IMR-90 (cell line): ENCODE measurements at regions not wholly inside any gene's neighbourhood (a gene's known extent, or its start where the extent isn't known, plus 50 kb on each side); places are given as distances from the start of the nearest gene placed in this dataset.

Experiments used
- ATAC-seq: fragments of 200-7000 bp; cut with Tn5 transposase; 2 replicates; pipeline ENCODE4 v1.9.1; 2020; ENCODE audit warnings: low read depth, mild to moderate bottlenecking, moderate library complexity
- BruUV-seq: library from RNA; stranded (reverse); fragments of 400-500 nt; replicated peaks from 2 replicates; lab custom pipeline; 2021; lab: Mats Ljungman, UMichigan
- CTCF ChIA-PET: fragments of 300-600 bp; formaldehyde crosslinking; extraction: SDS; loops from one replicate; lab custom pipeline; 2021; ENCODE audit warnings: antibody characterized with exemption; lab: Yijun Ruan, JAX
- POLR2A ChIA-PET: fragments of 300-600 bp; sonication (Branson Sonifier 250); formaldehyde crosslinking; loops from one replicate; lab custom pipeline; 2022; ENCODE audit warnings: antibody characterized with exemption; ENCODE audit not compliant: unreplicated experiment; lab: Charles Lee
- DNase-seq: peaks from one replicate; pipeline ENCODE4 v3.0.0; 2013
- H2AFZ ChIP-seq: replicated peaks from 2 replicates; pipeline ENCODE3; 2013; ENCODE audit warnings: low read length, mild to moderate bottlenecking; ENCODE audit not compliant: poor library complexity
- H2AK5ac ChIP-seq: 2 replicates; pipeline ENCODE4 v1.6.1; 2013; ENCODE audit warnings: low read depth, low read length, inconsistent platforms
- H2AK9ac ChIP-seq: replicated peaks from 2 replicates; pipeline ENCODE3; 2013; ENCODE audit warnings: mild to moderate bottlenecking, low read depth, low read length, moderate library complexity; ENCODE audit not compliant: poor library complexity
- H2BK120ac ChIP-seq: 2 replicates; pipeline ENCODE4 v1.6.1; 2013; ENCODE audit warnings: low read depth, low read length, inconsistent platforms
- H2BK15ac ChIP-seq: 3 replicates; pipeline ENCODE4 v1.6.1; 2013; ENCODE audit warnings: low read depth, low read length, inconsistent platforms
- H2BK20ac ChIP-seq: 2 replicates; pipeline ENCODE4 v1.6.1; 2013; ENCODE audit warnings: low read depth, mild to moderate bottlenecking, inconsistent platforms, low read length, moderate library complexity
- H2BK5ac ChIP-seq: 2 replicates; pipeline ENCODE4 v1.6.1; 2013; ENCODE audit warnings: mild to moderate bottlenecking, low read depth, low read length, inconsistent platforms; ENCODE audit not compliant: poor library complexity, severe bottlenecking
- H3K14ac ChIP-seq: replicated peaks from 2 replicates; pipeline ENCODE4 v1.6.1; 2013; ENCODE audit warnings: low read depth, low read length, inconsistent platforms
- H3K18ac ChIP-seq: 2 replicates; pipeline ENCODE4 v1.6.1; 2013; ENCODE audit warnings: low read depth, low read length, control low read depth
- H3K23ac ChIP-seq: 2 replicates; pipeline ENCODE4 v1.6.1; 2013; ENCODE audit warnings: low read depth, low read length, inconsistent platforms
- H3K27ac ChIP-seq: 2 replicates; pipeline ENCODE4 v1.5.1; 2013; ENCODE audit warnings: mild to moderate bottlenecking, control low read depth, low read length; ENCODE audit not compliant: insufficient read depth
- H3K27me3 ChIP-seq: 2 replicates; pipeline ENCODE4 v1.6.1; 2013; ENCODE audit warnings: low read length; ENCODE audit not compliant: control insufficient read depth, insufficient read depth
- H3K36me3 ChIP-seq: 2 replicates; pipeline ENCODE4 v1.6.1; 2013; ENCODE audit warnings: low read length, mixed read lengths; ENCODE audit not compliant: control insufficient read depth, insufficient read depth
- H3K4ac ChIP-seq: 2 replicates; pipeline ENCODE4 v1.6.1; 2013; ENCODE audit warnings: low read depth, low read length, inconsistent platforms
- H3K4me1 ChIP-seq: 2 replicates; pipeline ENCODE4 v1.6.1; 2013; ENCODE audit warnings: low read length, mixed read lengths; ENCODE audit not compliant: control insufficient read depth, insufficient read depth
- H3K4me2 ChIP-seq: 2 replicates; pipeline ENCODE4 v1.6.1; 2013; ENCODE audit warnings: low read depth, mild to moderate bottlenecking, control low read depth, low read length, moderate library complexity
- H3K4me3 ChIP-seq: 2 replicates; pipeline ENCODE4 v1.5.1; 2013; ENCODE audit warnings: low read depth, mild to moderate bottlenecking, control low read depth, low read length, moderate library complexity; ENCODE audit not compliant: insufficient read depth
- H3K56ac ChIP-seq: 2 replicates; pipeline ENCODE4 v1.6.1; 2013; ENCODE audit warnings: low read length, inconsistent platforms; ENCODE audit not compliant: insufficient read depth; ENCODE audit errors: extremely low read depth
- H3K79me1 ChIP-seq, 2 experiments: 2 replicates each; pipeline ENCODE4 v1.6.1; 2013; ENCODE audit warnings: low read length in 2 of 2, inconsistent platforms in 1 of 2, low read depth in 1 of 2
- H3K9ac ChIP-seq: 2 replicates; pipeline ENCODE4 v1.6.1; 2013; ENCODE audit warnings: low read depth, low read length, control low read depth
- H3K9me1 ChIP-seq: 2 replicates; pipeline ENCODE4 v1.6.1; 2013; ENCODE audit warnings: low read length, inconsistent platforms; ENCODE audit not compliant: insufficient read depth
- H3K9me3 ChIP-seq: 2 replicates; pipeline ENCODE4 v1.6.1; 2013; ENCODE audit warnings: low read length; ENCODE audit not compliant: control insufficient read depth, insufficient read depth
- H4K20me1 ChIP-seq: 2 replicates; pipeline ENCODE4 v1.6.1; 2013; ENCODE audit warnings: low read length, inconsistent platforms; ENCODE audit not compliant: insufficient read depth
- H4K5ac ChIP-seq: 2 replicates; pipeline ENCODE4 v1.6.1; 2013; ENCODE audit warnings: mild to moderate bottlenecking, low read depth, low read length, control low read depth
- H4K8ac ChIP-seq, 2 experiments: 2 replicates each; pipeline ENCODE4 v1.6.1; 2013; ENCODE audit warnings: low read depth in 2 of 2, low read length in 2 of 2, control low read depth in 1 of 2, inconsistent platforms in 1 of 2
- H4K91ac ChIP-seq: 2 replicates; pipeline ENCODE4 v1.6.1; 2013; ENCODE audit warnings: low read depth, low read length, inconsistent platforms; ENCODE audit not compliant: insufficient read depth
- CEBPB ChIP-seq: IDR thresholded peaks from 2 replicates; pipeline ENCODE4 v1.6.1; 2012; ENCODE audit warnings: low read depth, low read length, improper control_type of control experiment
- FOS ChIP-seq: fragments of 150-350 bp; IDR thresholded peaks from 2 replicates; pipeline ENCODE4 v1.6.1; 2016; ENCODE audit warnings: low read depth, low read length
- RCOR1 ChIP-seq: IDR thresholded peaks from 2 replicates; pipeline ENCODE4 v1.6.1; 2012; ENCODE audit warnings: mild to moderate bottlenecking, low read length, improper control_type of control experiment; ENCODE audit not compliant: insufficient replicate concordance
- RFX5 ChIP-seq: IDR thresholded peaks from 2 replicates; pipeline ENCODE4 v1.8.0; 2012; ENCODE audit warnings: low read depth, mild to moderate bottlenecking, low read length, moderate library complexity
- WGBS, 2 experiments: methylation state at CpG; one replicate each; pipeline versions ENCODE4 v1.1.5 to v1.1.7; 2013; ENCODE audit warnings: missing lambda C conversion rate in 2 of 2; ENCODE audit not compliant: insufficient read length in 1 of 2; ENCODE audit errors: extremely low coverage in 2 of 2; 5-methylcytosine and 5-hydroxymethylcytosine counted together
- dilution Hi-C: fragments of 300-500 bp; cut with HindIII; formaldehyde crosslinking; loops from one replicate; pipeline ENCODE4 v1.14.3; 2018; ENCODE audit warnings: low sequenced_read_pairs; ENCODE audit not compliant: unreplicated experiment
- in situ Hi-C: fragments of 300-500 bp; cut with MboI; formaldehyde crosslinking; loops from 3 replicates; pipeline ENCODE4 v1.14.3; 2019; ENCODE audit warnings: low sequenced_read_pairs, inconsistent platforms, mixed read lengths
- intact Hi-C: fragments of 100-400 bp; cut with micrococcal nuclease; formaldehyde crosslinking; loops from 2 replicates; pipeline ENCODE4 v1.10.0; 2022
- TF ChIP-seq, protein P1 (sequence below): fragments of 150-350 bp; IDR thresholded peaks from 2 replicates; pipeline ENCODE4 v1.6.1; 2017; ENCODE audit warnings: mild to moderate bottlenecking, antibody characterized with exemption, low read length, low read depth

DNA sequence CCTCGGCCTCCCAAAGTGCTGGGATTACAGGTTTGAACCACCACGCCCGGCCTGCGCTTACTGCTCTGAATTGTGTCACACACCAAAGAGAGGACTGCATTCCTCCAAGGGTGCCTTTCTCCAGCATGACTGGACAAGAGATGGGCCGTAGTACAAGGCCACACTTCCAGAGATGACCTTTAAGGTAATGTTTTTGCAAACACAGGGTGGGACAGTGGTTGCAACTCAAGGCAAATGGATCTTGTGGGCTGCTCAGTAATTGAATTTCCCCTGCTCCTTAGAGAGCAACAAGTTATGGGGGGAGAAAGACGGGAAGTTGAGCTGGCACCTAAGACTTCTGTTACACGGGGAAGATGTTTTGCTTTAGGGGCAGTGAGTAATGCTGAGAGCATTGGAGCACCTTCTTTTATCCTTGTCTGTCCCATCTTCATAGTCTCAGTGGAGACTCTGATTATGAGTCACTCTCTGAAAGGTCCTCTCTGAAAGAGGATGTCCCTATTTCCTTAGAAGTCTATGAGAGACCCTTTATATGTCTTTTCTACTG lies 66.3 kb downstream of the C11orf91 start:
- in situ Hi-C loops, result no loop called here
- DNase-seq (peak; percentile 82), ATAC-seq (peak; percentile 75)
- Histone ChIP-seq H2BK20ac (peak overlapping the region; percentile 98), H3K56ac (no peak overlapping the region), H4K91ac (peak overlapping the region; percentile 87), H2BK5ac (peak overlapping the region; percentile 93), H3K4me3 (no peak overlapping the region), H3K4me2 (peak overlapping the region; percentile 31; the same call in 1 of the 2 replicates), H3K9me3 (no peaks in the 10 kb centered on the region), H3K18ac (peak overlapping the region; percentile 22; the same call in 1 of the 2 replicates), H3K4ac (peak overlapping the region; percentile 92), H3K9me1 (peaks cover 21% of the 10 kb centered on the region), H4K8ac (peak overlapping the region; percentile 45 to 75; a peak in 3 of 4 replicates), H3K36me3 (no peaks in the 10 kb centered on the region), H3K14ac (peak overlapping the region; percentile 88), H4K20me1 (no peaks in the 10 kb centered on the region), H2BK15ac (peak overlapping the region; percentile 85; the same call in 1 of the 3 replicates), H2AK5ac (peak overlapping the region; percentile 93; the same call in 1 of the 2 replicates), H2AK9ac (peak overlapping the region; percentile 76), H3K9ac (no peak overlapping the region), H3K79me1 (peaks cover 0 to 12% of the 10 kb centered on the region in 2 experiments; a peak in 2 of 4 replicates), H2AFZ (peak overlapping the region; percentile 77), H3K27me3 (no peaks in the 10 kb centered on the region), H3K23ac (peak overlapping the region; percentile 79), H2BK120ac (peak overlapping the region; percentile 96), H3K4me1 (peaks cover 8% of the 10 kb centered on the region), H3K27ac (peak overlapping the region; percentile 42), H4K5ac (no peak overlapping the region)
- no TSS peak for BruUV-seq
- POLR2A ChIA-PET, result interaction anchor here (0.6 kb wide), 1 partner anchor 9 kb away, joined by 3 read pairs; no protein-coding TSS in a partner anchor
- TF ChIP-seq FOS, result peak; percentile 68
- TF ChIP-seq, protein P1, sequence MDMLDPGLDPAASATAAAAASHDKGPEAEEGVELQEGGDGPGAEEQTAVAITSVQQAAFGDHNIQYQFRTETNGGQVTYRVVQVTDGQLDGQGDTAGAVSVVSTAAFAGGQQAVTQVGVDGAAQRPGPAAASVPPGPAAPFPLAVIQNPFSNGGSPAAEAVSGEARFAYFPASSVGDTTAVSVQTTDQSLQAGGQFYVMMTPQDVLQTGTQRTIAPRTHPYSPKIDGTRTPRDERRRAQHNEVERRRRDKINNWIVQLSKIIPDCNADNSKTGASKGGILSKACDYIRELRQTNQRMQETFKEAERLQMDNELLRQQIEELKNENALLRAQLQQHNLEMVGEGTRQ, result no peak
- TF ChIP-seq RCOR1, result peak; percentile 46
- TF ChIP-seq CEBPB, result no peak
- TF ChIP-seq RFX5, result no peak
- CTCF ChIA-PET, result no interaction called here
- intact Hi-C loops, result no loop called here
- no CpG with 5 or more reads among the region's 7 CpGs for WGBS, 2 experiments
- dilution Hi-C loops, result no loop called here
